ENCODE measurements at regions not wholly inside any gene's neighbourhood (a gene's known extent, or its start where the extent isn't known, plus 50 kb on each side); places are given as distances from the start of the nearest gene placed in this dataset.
"Not testable (repeated sequence)": the region's sequence is repeated elsewhere in the genome, so short reads cannot be mapped to it uniquely, and the experiment has no call there.

DNA sequence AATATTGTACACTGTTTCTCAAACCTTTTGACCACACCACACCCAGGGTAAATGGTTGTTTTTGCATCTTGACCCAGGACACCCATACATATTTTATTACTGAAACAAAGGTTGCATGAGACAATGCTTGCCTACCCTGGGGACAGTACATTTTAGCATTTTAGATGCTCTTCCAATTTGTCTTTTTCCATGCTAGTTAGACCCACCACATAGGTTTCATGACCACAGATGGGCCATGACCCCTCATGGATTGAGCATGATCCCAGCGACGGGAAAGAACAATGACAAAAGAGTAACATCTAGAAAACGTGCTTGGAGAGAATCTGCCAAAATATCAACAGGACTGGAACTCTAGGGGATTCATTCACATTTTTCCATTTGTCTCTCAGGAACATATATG, 161.0 kb upstream of the PFN2 start:
- no peaks in the 10 kb centered on the region for H3K4me1 ChIP-seq (ENCODE audit: control insufficient read depth in 1 of 2, insufficient read depth in 2 of 2, low read length in 2 of 2)
- no peaks in the 10 kb centered on the region for H3K9me3 ChIP-seq (ENCODE audit: control insufficient read depth, low read length)
- no peaks in the 10 kb centered on the region for H3K27me3 ChIP-seq (ENCODE audit: control insufficient read depth in 1 of 2, insufficient read depth in 2 of 2, low read length in 1 of 2)
- H3K27ac ChIP-seq (ENCODE audit: low read depth in 1 of 2, low read length in 2 of 2): no peak overlapping the region
- no peak overlapping the region for H3K4me3 ChIP-seq (ENCODE audit: low read length in 2 of 2)
- DNase-seq: no peak
- ATAC-seq (ENCODE audit: low FRiP score): no peak
- WGBS, 2 donors: 89% methylated on average over 3 of the region's 3 CpGs
- no peaks in the 10 kb centered on the region for H3K36me3 ChIP-seq (ENCODE audit: control insufficient read depth in 1 of 2, insufficient read depth in 2 of 2, low read length in 1 of 2)
- intact Hi-C loops (cut with DNase I): no loop called here

- Histone ChIP-seq H3K36me3 (ENCODE audit: control insufficient read depth in 1 of 2, insufficient read depth in 2 of 2, low read length in 1 of 2) (no peaks in the 10 kb centered on the region), H3K4me3 (ENCODE audit: low read length in 2 of 2) (no peak overlapping the region), H3K27ac (ENCODE audit: low read depth in 1 of 2, low read length in 2 of 2) (no peak overlapping the region), H3K9me3 (ENCODE audit: control insufficient read depth, low read length) (no peaks in the 10 kb centered on the region), H3K4me1 (ENCODE audit: control insufficient read depth in 1 of 2, insufficient read depth in 2 of 2, low read length in 2 of 2) (no peaks in the 10 kb centered on the region), H3K27me3 (ENCODE audit: control insufficient read depth in 1 of 2, insufficient read depth in 2 of 2, low read length in 1 of 2) (no peaks in the 10 kb centered on the region)
- DNase-seq (no peak), ATAC-seq (ENCODE audit: low FRiP score) (no peak)
- intact Hi-C loops (cut with DNase I): no loop called here
- WGBS, 2 donors: 77 to 94% methylated on average over 5 of the region's 5 CpGs
Measured at GRCh38 chr3:150130404-150131100, 159.9 kb upstream of the PFN2 start.

DNA sequence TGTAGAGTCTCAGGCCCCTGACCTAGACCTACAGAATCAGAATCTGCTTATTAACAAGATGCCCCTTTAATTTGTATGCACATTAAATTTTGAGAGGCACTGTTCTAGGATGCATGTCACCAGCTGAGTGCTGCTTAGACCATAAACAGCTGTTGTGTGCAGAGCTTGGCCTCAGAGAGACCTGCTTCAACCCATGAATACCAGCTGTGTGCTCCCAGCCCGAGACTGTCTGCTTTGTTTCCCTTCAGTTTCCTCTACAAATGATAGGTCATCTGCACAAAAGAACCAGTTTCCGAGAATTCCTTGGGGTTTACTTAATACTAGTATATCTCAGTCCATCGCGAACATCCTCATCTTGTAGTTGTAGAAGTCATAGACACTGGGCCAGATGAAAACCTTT, 158.5 kb upstream of the PFN2 start:
- H3K36me3 ChIP-seq (ENCODE audit: control insufficient read depth in 1 of 2, insufficient read depth in 2 of 2, low read length in 1 of 2): no peaks in the 10 kb centered on the region
- WGBS, 2 donors: 83 to 96% methylated on average over 4 of the region's 4 CpGs
- intact Hi-C loops (cut with DNase I): no loop called here
- H3K27ac ChIP-seq (ENCODE audit: low read depth in 1 of 2, low read length in 2 of 2): no peak overlapping the region
- DNase-seq (no peak), ATAC-seq (ENCODE audit: low FRiP score) (no peak)
- H3K4me3 ChIP-seq (ENCODE audit: low read length in 2 of 2): no peak overlapping the region
- no peaks in the 10 kb centered on the region for H3K9me3 ChIP-seq (ENCODE audit: control insufficient read depth, low read length)
- H3K4me1 ChIP-seq (ENCODE audit: control insufficient read depth in 1 of 2, insufficient read depth in 2 of 2, low read length in 2 of 2): no peaks in the 10 kb centered on the region
- H3K27me3 ChIP-seq (ENCODE audit: control insufficient read depth in 1 of 2, insufficient read depth in 2 of 2, low read length in 1 of 2): no peaks in the 10 kb centered on the region

GRCh38 chr3:150128126-150128525, 157.4 kb upstream of the PFN2 start:
- no peaks in the 10 kb centered on the region for H3K4me1 ChIP-seq (ENCODE audit: control insufficient read depth in 1 of 2, insufficient read depth in 2 of 2, low read length in 2 of 2)
- intact Hi-C loops (cut with DNase I): no loop called here
- DNase-seq (no peak), ATAC-seq (ENCODE audit: low FRiP score) (no peak)
- 63 to 82% methylated on average over 3 of the region's 3 CpGs for WGBS, 2 donors
- H3K27ac ChIP-seq (ENCODE audit: low read depth in 1 of 2, low read length in 2 of 2): no peak overlapping the region
- no peak overlapping the region for H3K4me3 ChIP-seq (ENCODE audit: low read length in 2 of 2)
- H3K9me3 ChIP-seq (ENCODE audit: control insufficient read depth, low read length): no peaks in the 10 kb centered on the region
- H3K27me3 ChIP-seq (ENCODE audit: control insufficient read depth in 1 of 2, insufficient read depth in 2 of 2, low read length in 1 of 2): peaks cover 0 to 2% of the 10 kb centered on the region in 2 donors
- H3K36me3 ChIP-seq (ENCODE audit: control insufficient read depth in 1 of 2, insufficient read depth in 2 of 2, low read length in 1 of 2): no peaks in the 10 kb centered on the region

DNA sequence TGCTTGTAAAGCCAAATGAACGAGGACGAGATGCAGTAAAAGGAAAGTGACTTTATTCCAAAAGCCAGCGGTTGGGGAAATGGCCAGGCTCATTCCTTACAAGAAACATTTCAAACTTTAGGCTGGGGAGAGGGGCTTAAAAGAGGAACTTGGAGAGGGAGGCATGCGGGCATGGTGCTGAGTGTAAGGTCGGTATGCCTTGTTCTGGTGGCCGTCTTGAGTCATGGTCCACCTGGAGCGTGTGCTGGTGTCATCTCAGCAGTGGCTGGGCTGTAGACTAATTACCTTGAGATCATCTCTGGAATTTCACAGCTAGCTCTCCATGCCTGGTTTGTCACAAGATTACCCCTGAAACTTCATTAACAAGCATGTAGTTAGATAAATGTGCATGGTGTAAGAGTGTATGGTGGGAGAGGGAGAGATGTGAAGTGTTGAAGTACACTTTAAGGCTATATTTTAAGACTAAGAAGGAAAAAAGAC, 156.4 kb upstream of the PFN2 start:
- Histone ChIP-seq H3K36me3 (ENCODE audit: control insufficient read depth in 1 of 2, insufficient read depth in 2 of 2, low read length in 1 of 2) (no peaks in the 10 kb centered on the region), H3K4me1 (ENCODE audit: control insufficient read depth in 1 of 2, insufficient read depth in 2 of 2, low read length in 2 of 2) (no peaks in the 10 kb centered on the region), H3K27ac (ENCODE audit: low read depth in 1 of 2, low read length in 2 of 2) (no peak overlapping the region), H3K27me3 (ENCODE audit: control insufficient read depth in 1 of 2, insufficient read depth in 2 of 2, low read length in 1 of 2) (peaks cover 0 to 2% of the 10 kb centered on the region in 2 donors), H3K9me3 (ENCODE audit: control insufficient read depth, low read length) (no peaks in the 10 kb centered on the region), H3K4me3 (ENCODE audit: low read length in 2 of 2) (no peak overlapping the region)
- DNase-seq: no peak
- intact Hi-C loops (cut with DNase I): no loop called here
- ATAC-seq (ENCODE audit: low FRiP score): no peak
- 79 to 91% methylated on average over 7 of the region's 7 CpGs for WGBS, 2 donors

DNA sequence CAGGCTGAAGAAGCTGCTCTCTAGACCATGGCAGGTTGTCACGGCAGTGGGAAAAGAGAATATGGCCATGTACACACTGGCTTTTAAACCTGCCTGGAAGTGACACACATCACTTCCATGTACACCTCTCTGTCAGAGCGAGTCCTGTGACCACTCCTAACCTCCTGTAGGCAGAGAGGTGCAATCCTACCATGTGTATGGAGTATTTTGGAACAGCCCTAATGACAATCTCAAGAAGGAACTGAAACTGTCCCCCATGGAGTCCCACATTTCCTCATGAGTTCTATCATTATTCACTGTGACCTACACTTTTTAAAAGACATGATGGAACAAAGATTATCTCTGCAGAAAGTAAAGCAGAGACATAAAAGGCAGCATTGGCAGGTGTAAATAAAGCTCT, 153.4 kb upstream of the PFN2 start:
- 94 to 96% methylated on average over 2 of the region's 2 CpGs for WGBS, 2 donors
- ATAC-seq (ENCODE audit: low FRiP score): no peak

GRCh38 chr3:150123249-150123648, 152.6 kb upstream of the PFN2 start:
- H3K9me3 ChIP-seq (ENCODE audit: control insufficient read depth, low read length); ATAC-seq (ENCODE audit: low FRiP score); H3K4me3 ChIP-seq (ENCODE audit: low read length in 2 of 2); H3K27me3 ChIP-seq (ENCODE audit: control insufficient read depth in 1 of 2, insufficient read depth in 2 of 2, low read length in 1 of 2); intact Hi-C loops (cut with DNase I); H3K36me3 ChIP-seq (ENCODE audit: control insufficient read depth in 1 of 2, insufficient read depth in 2 of 2, low read length in 1 of 2); DNase-seq; H3K27ac ChIP-seq (ENCODE audit: low read depth in 1 of 2, low read length in 2 of 2); H3K4me1 ChIP-seq (ENCODE audit: control insufficient read depth in 1 of 2, insufficient read depth in 2 of 2, low read length in 2 of 2): not testable (repeated sequence)
- 84 to 88% methylated on average over 2 of the region's 2 CpGs for WGBS, 2 donors

More for the DNA sequence above, 153.4 kb upstream of the PFN2 start:
- no peaks in the 10 kb centered on the region for H3K9me3 ChIP-seq (ENCODE audit: control insufficient read depth, low read length)
- H3K27me3 ChIP-seq (ENCODE audit: control insufficient read depth in 1 of 2, insufficient read depth in 2 of 2, low read length in 1 of 2): peaks cover 0 to 2% of the 10 kb centered on the region in 2 donors
- no peaks in the 10 kb centered on the region for H3K36me3 ChIP-seq (ENCODE audit: control insufficient read depth in 1 of 2, insufficient read depth in 2 of 2, low read length in 1 of 2)
- no peak overlapping the region for H3K27ac ChIP-seq (ENCODE audit: low read depth in 1 of 2, low read length in 2 of 2)
- DNase-seq: no peak
- intact Hi-C loops (cut with DNase I): no loop called here
- H3K4me3 ChIP-seq (ENCODE audit: low read length in 2 of 2): no peak overlapping the region
- peaks cover 0 to under 1% of the 10 kb centered on the region in 2 donors for H3K4me1 ChIP-seq (ENCODE audit: control insufficient read depth in 1 of 2, insufficient read depth in 2 of 2, low read length in 2 of 2)

- intact Hi-C loops (cut with DNase I): no loop called here
- peaks cover 0 to 11% of the 10 kb centered on the region in 2 donors for H3K4me1 ChIP-seq (ENCODE audit: control insufficient read depth in 1 of 2, insufficient read depth in 2 of 2, low read length in 2 of 2)
- H3K9me3 ChIP-seq (ENCODE audit: control insufficient read depth, low read length): no peaks in the 10 kb centered on the region
- H3K27ac ChIP-seq (ENCODE audit: low read depth in 1 of 2, low read length in 2 of 2): no peak overlapping the region
- H3K4me3 ChIP-seq (ENCODE audit: low read length in 2 of 2): no peak overlapping the region
- DNase-seq (no peak), ATAC-seq (ENCODE audit: low FRiP score) (no peak)
- 75 to 89% methylated on average over 1 of the region's 1 CpG for WGBS, 2 donors
- no peaks in the 10 kb centered on the region for H3K27me3 ChIP-seq (ENCODE audit: control insufficient read depth in 1 of 2, insufficient read depth in 2 of 2, low read length in 1 of 2)
- no peaks in the 10 kb centered on the region for H3K36me3 ChIP-seq (ENCODE audit: control insufficient read depth in 1 of 2, insufficient read depth in 2 of 2, low read length in 1 of 2)
Measured at GRCh38 chr3:150118219-150118618, 147.5 kb upstream of the PFN2 start.

GRCh38 chr3:150117076-150117475, 146.4 kb upstream of the PFN2 start:
- H3K4me3 ChIP-seq (ENCODE audit: low read length in 2 of 2): no peak overlapping the region
- DNase-seq (no peak), ATAC-seq (ENCODE audit: low FRiP score) (no peak)
- peaks cover 0 to 11% of the 10 kb centered on the region in 2 donors for H3K4me1 ChIP-seq (ENCODE audit: control insufficient read depth in 1 of 2, insufficient read depth in 2 of 2, low read length in 2 of 2)
- no peaks in the 10 kb centered on the region for H3K36me3 ChIP-seq (ENCODE audit: control insufficient read depth in 1 of 2, insufficient read depth in 2 of 2, low read length in 1 of 2)
- H3K9me3 ChIP-seq (ENCODE audit: control insufficient read depth, low read length): no peaks in the 10 kb centered on the region
- H3K27me3 ChIP-seq (ENCODE audit: control insufficient read depth in 1 of 2, insufficient read depth in 2 of 2, low read length in 1 of 2): no peaks in the 10 kb centered on the region
- WGBS, 2 donors: 96 to 99% methylated on average over 1 of the region's 1 CpG
- intact Hi-C loops (cut with DNase I): no loop called here
- no peak overlapping the region for H3K27ac ChIP-seq (ENCODE audit: low read depth in 1 of 2, low read length in 2 of 2)
